SHP77 treated with DMSO at 0.1 percent for 48 hours (cell line): ENCODE measurements at regions not wholly inside any gene's neighbourhood (a gene's known extent, or its start where the extent isn't known, plus 50 kb on each side); places are given as distances from the start of the nearest gene placed in this dataset.

Experiments used
- DNase-seq: peaks from one replicate; lab custom pipeline; 2025; lab: John Stamatoyannopoulos, UW

GRCh38 chr7:116447966-116448839 lies 51.3 kb upstream of the CAV2 start:
- DNase-seq: no peak

GRCh38 chr7:116449441-116449840 lies 50.1 kb upstream of the CAV2 start:
- no peak for DNase-seq
